DND-41 (cell line): ENCODE measurements at regions not wholly inside any gene's neighbourhood (a gene's known extent, or its start where the extent isn't known, plus 50 kb on each side); places are given as distances from the start of the nearest gene placed in this dataset.

Experiments
- CTCF ChIP-seq: IDR thresholded peaks from 2 replicates; pipeline ENCODE4 v1.5.1; 2012; ENCODE audit warnings: borderline replicate concordance, low read length, moderate library complexity, mild to moderate bottlenecking; ENCODE audit not compliant: poor library complexity, severe bottlenecking; ENCODE audit errors: extremely low read depth
- EZH2 ChIP-seq: IDR thresholded peaks from 3 replicates; pipeline ENCODE4 v1.6.1; 2012; ENCODE audit warnings: borderline replicate concordance, low read depth, mild to moderate bottlenecking, moderate library complexity, low read length, inconsistent platforms; ENCODE audit not compliant: severe bottlenecking

GRCh38 chr10:28938745-28939144, 261.4 kb downstream of the BAMBI start:
- TF ChIP-seq CTCF (no peak), EZH2 (no peak)
